Left lung (tissue), 4 donors: ENCODE measurements at regions not wholly inside any gene's neighbourhood (a gene's known extent, or its start where the extent isn't known, plus 50 kb on each side); places are given as distances from the start of the nearest gene placed in this dataset.
A peak's percentile ranks its signal among the peaks of the same experiment; 100 is the strongest.

ENCODE experiments used
- ATAC-seq: fragments of 200-7000 bp; cut with Tn5 transposase; one replicate; pipeline ENCODE4 v1.9.1; 2020; ENCODE audit warnings: moderate library complexity
- DNase-seq, 4 donors: peaks; one replicate each; pipeline ENCODE4 v3.0.0-alpha.2; 2013 to 2020
- H3K27ac ChIP-seq, 2 donors: fragments of 200-600 bp; sonication (generic) in 1 of 2; one replicate each; pipeline versions ENCODE4 v1.5.0 to v1.8.0; 2020 to 2021
- H3K27me3 ChIP-seq, 2 donors: fragments of 200-600 bp; sonication (generic) in 1 of 2; one replicate each; pipeline versions ENCODE4 v1.5.0 to v1.8.0; 2020 to 2021
- H3K36me3 ChIP-seq, 2 donors: fragments of 200-600 bp; sonication (generic) in 1 of 2; one replicate each; pipeline versions ENCODE4 v1.5.0 to v1.8.0; 2020 to 2021
- H3K4me1 ChIP-seq, 2 donors: fragments of 200-600 bp; one replicate each; pipeline ENCODE4 v1.8.0; 2021
- H3K4me3 ChIP-seq, 2 donors: fragments of 200-600 bp; sonication (generic) in 1 of 2; one replicate each; pipeline versions ENCODE4 v1.5.0 to v1.8.0; 2020 to 2021; ENCODE audit warnings: mild to moderate bottlenecking in 1 of 2
- H3K9me3 ChIP-seq, 2 donors: fragments of 200-600 bp; sonication (generic) in 1 of 2; one replicate each; pipeline versions ENCODE4 v1.5.0 to v1.8.0; 2020 to 2021
- intact Hi-C, 2 donors: fragments of 100-400 bp; cut with DNase I; formaldehyde crosslinking; loops; one replicate each; pipeline versions ENCODE4 v1.11.2 to v1.14.2; 2022
- TF ChIP-seq, protein P1 (sequence below), 2 donors: fragments of 200-600 bp; sonication (generic) in 1 of 2; IDR thresholded peaks; one replicate each; pipeline versions ENCODE4 v1.5.0 to v1.8.0; 2021; ENCODE audit warnings: antibody characterized with exemption in 2 of 2
- donor health status: DM: no; HTN: yes; CAD: no.
- donor health status: DM: no; HTN: no; CAD: no.

DNA sequence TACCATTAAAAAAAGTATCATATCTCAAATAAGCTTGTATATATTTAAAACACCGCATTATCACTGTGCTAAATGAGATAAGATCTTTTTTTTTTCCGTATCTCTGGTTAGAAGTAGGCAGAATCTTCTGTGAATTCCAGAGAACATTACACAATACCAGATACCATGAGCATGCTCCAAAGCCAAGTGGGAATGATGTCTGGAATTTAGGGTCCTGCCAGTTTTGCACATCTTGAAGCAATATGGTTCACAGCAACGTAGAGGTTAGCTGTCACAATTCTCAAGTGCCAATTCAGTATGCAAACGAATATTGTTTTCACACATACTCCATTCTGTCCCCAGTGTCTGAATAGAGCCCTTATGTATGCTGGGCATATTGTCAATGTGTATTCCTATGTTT, 127.5 kb upstream of the NEIL3 start:
- H3K27me3 ChIP-seq: no peaks in the 10 kb centered on the region
- intact Hi-C loops: no loop called here
- H3K9me3 ChIP-seq: no peaks in the 10 kb centered on the region
- peak in 1 of 4 donors; percentile 11 for DNase-seq
- ATAC-seq: no peak
- no peaks in the 10 kb centered on the region for H3K36me3 ChIP-seq
- H3K4me1 ChIP-seq: no peaks in the 10 kb centered on the region
- H3K27ac ChIP-seq: no peak overlapping the region
- H3K4me3 ChIP-seq: no peak overlapping the region
- TF ChIP-seq, protein P1, sequence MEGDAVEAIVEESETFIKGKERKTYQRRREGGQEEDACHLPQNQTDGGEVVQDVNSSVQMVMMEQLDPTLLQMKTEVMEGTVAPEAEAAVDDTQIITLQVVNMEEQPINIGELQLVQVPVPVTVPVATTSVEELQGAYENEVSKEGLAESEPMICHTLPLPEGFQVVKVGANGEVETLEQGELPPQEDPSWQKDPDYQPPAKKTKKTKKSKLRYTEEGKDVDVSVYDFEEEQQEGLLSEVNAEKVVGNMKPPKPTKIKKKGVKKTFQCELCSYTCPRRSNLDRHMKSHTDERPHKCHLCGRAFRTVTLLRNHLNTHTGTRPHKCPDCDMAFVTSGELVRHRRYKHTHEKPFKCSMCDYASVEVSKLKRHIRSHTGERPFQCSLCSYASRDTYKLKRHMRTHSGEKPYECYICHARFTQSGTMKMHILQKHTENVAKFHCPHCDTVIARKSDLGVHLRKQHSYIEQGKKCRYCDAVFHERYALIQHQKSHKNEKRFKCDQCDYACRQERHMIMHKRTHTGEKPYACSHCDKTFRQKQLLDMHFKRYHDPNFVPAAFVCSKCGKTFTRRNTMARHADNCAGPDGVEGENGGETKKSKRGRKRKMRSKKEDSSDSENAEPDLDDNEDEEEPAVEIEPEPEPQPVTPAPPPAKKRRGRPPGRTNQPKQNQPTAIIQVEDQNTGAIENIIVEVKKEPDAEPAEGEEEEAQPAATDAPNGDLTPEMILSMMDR (IDR thresholded peaks at IDR 0.05): no peak

DNA sequence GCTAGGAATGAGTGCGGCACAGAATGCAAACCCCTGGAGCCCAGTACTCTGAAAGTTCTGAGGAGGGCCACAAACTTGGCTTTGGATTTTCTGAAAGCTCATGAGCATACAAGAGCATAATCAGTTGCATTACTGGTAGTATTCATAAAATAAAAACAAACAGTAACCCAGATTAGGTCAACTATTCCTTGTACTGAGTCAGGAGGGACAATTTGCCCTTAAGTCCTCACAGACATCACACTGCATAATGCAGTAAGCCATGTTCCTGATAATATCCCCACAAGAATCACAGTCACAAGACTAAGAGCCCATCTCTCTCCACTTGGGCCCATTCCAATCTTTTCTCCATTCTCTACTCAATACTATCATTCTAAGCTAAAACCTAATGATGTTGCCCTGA, 126.9 kb upstream of the NEIL3 start:
- Histone ChIP-seq H3K4me3 (no peak overlapping the region), H3K9me3 (no peaks in the 10 kb centered on the region), H3K27me3 (no peaks in the 10 kb centered on the region), H3K27ac (no peak overlapping the region), H3K4me1 (no peaks in the 10 kb centered on the region), H3K36me3 (no peaks in the 10 kb centered on the region)
- ATAC-seq (no peak), DNase-seq (no peak)
- TF ChIP-seq, protein P1 (IDR thresholded peaks at IDR 0.05): no peak
- intact Hi-C loops: no loop called here

DNA sequence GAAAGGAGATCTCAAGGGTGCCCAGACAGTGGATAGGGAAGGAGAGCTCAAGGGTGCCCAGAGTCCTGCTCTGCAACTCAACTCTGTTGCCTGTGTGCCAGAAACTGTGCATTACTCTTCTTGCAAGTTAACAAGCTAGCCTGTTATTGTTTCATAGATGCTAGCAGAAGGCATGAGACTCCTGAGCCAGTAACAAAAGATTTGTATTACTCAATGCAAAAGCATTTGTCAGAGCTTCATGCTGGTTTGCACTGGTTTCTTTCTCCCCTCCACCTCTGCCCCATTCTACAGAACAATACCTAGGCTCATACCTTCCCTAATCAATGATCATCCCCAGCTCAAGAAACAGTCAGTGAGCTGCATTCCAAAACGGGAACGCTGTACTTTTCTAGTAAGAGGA, 124.5 kb upstream of the NEIL3 start:
- ATAC-seq (no peak), DNase-seq (no peak)
- H3K27me3 ChIP-seq: no peaks in the 10 kb centered on the region
- no peak overlapping the region for H3K27ac ChIP-seq
- H3K4me3 ChIP-seq: no peak overlapping the region
- H3K36me3 ChIP-seq: no peaks in the 10 kb centered on the region
- H3K9me3 ChIP-seq: no peaks in the 10 kb centered on the region
- H3K4me1 ChIP-seq: no peaks in the 10 kb centered on the region
- intact Hi-C loops: no loop called here
- TF ChIP-seq, protein P1 (IDR thresholded peaks at IDR 0.05): no peak

DNA sequence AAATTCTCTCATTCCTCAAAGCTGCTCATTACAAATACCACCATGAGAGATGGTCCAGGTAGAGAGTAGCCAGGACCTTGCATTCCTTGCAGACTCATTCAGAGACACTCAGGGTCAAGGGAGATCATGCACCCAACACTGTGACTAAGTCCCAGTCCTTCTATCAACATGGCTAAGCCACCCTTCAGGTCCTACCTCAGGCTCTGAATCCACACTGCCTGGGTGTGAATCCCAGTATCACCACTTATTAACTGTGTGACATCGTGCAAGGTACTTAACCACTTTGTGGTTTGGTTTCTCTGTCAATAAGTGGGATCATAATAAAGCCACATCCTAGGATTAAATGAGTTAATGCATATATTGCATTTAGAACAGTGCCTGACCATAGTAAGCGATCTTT, 124.1 kb upstream of the NEIL3 start:
- DNase-seq: no peak
- no peaks in the 10 kb centered on the region for H3K27me3 ChIP-seq
- no peak overlapping the region for H3K4me3 ChIP-seq
- H3K36me3 ChIP-seq: no peaks in the 10 kb centered on the region
- intact Hi-C loops: no loop called here
- H3K27ac ChIP-seq: no peak overlapping the region
- H3K4me1 ChIP-seq: no peaks in the 10 kb centered on the region
- no peaks in the 10 kb centered on the region for H3K9me3 ChIP-seq
- TF ChIP-seq, protein P1 (IDR thresholded peaks at IDR 0.05): no peak
- no peak for ATAC-seq

DNA sequence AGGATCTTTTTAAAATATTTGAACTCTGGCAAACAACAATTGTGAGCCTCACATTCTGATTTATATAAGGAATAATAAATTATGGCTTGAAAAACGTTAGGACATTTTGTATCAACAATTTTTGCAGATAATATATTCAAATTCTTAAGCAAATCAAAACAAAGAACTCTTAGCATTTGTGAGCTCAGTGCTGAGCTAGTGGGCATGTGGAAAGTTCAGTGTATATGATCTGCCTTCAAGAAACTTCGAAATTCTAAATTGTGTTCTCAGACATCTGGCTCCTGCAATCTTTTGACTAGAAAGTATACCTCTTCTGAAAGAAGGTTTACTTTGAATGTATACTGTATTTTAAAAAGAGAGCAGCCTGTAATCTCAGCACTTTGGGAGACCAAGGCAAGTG, 122.3 kb upstream of the NEIL3 start:
- intact Hi-C loops: no loop called here
- ATAC-seq (no peak), DNase-seq (no peak)
- TF ChIP-seq, protein P1 (IDR thresholded peaks at IDR 0.05): no peak
- Histone ChIP-seq H3K27me3 (no peaks in the 10 kb centered on the region), H3K4me1 (no peaks in the 10 kb centered on the region), H3K9me3 (no peaks in the 10 kb centered on the region), H3K36me3 (no peaks in the 10 kb centered on the region), H3K27ac (no peak overlapping the region), H3K4me3 (no peak overlapping the region)
